ENCODE measurements at regions not wholly inside any gene's neighbourhood (a gene's known extent, or its start where the extent isn't known, plus 50 kb on each side); places are given as distances from the start of the nearest gene placed in this dataset.

DNA sequence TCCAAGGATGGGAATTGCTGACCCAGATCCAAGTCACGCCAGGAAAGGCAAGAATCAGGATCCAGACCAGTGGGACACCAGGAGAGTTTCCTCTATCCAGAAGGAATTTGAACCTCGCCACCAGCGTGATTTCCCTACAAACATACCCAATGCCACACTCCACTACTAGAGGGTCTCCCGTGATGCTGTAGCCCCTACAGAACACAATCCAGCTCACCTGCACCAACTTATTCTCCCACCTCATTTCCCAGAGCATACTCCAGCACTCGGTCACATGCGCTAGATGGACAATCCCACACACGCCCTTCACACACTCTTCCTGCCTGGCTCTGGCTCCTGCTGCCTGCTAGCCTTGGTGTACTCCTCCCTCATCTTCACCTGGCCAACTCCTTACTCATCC is 142.1 kb upstream of the PDE1C start:
- TF ChIP-seq, protein P1, sequence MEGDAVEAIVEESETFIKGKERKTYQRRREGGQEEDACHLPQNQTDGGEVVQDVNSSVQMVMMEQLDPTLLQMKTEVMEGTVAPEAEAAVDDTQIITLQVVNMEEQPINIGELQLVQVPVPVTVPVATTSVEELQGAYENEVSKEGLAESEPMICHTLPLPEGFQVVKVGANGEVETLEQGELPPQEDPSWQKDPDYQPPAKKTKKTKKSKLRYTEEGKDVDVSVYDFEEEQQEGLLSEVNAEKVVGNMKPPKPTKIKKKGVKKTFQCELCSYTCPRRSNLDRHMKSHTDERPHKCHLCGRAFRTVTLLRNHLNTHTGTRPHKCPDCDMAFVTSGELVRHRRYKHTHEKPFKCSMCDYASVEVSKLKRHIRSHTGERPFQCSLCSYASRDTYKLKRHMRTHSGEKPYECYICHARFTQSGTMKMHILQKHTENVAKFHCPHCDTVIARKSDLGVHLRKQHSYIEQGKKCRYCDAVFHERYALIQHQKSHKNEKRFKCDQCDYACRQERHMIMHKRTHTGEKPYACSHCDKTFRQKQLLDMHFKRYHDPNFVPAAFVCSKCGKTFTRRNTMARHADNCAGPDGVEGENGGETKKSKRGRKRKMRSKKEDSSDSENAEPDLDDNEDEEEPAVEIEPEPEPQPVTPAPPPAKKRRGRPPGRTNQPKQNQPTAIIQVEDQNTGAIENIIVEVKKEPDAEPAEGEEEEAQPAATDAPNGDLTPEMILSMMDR (conservative IDR thresholded peaks at IDR 0.05; ENCODE audit: low read length), result no peak
- TF ChIP-seq EZH2phosphoT487 (IDR thresholded peaks at IDR 0.05; ENCODE audit: borderline replicate concordance), result no peak

Data from Loucy (cell line).